LNCaP clone FGC (cell line): ENCODE measurements at regions not wholly inside any gene's neighbourhood (a gene's known extent, or its start where the extent isn't known, plus 50 kb on each side); places are given as distances from the start of the nearest gene placed in this dataset.
"Not testable (repeated sequence)": the region's sequence is repeated elsewhere in the genome, so short reads cannot be mapped to it uniquely, and the experiment has no call there.

Source experiments
- DNase-seq: peaks from one replicate; pipeline ENCODE4 v3.0.0-alpha.2; 2011; ENCODE audit warnings: low read depth
- H3K4me3 ChIP-seq: 2 replicates; pipeline ENCODE4 v1.5.1; 2011; ENCODE audit warnings: mild to moderate bottlenecking, low read depth, low read length, control low read depth
- TF ChIP-seq, protein P1 (sequence below): IDR thresholded peaks from 2 replicates; pipeline ENCODE4 v1.5.1; 2012; ENCODE audit warnings: mild to moderate bottlenecking; ENCODE audit not compliant: control insufficient read depth, insufficient read depth; ENCODE audit errors: extremely low read depth

DNA sequence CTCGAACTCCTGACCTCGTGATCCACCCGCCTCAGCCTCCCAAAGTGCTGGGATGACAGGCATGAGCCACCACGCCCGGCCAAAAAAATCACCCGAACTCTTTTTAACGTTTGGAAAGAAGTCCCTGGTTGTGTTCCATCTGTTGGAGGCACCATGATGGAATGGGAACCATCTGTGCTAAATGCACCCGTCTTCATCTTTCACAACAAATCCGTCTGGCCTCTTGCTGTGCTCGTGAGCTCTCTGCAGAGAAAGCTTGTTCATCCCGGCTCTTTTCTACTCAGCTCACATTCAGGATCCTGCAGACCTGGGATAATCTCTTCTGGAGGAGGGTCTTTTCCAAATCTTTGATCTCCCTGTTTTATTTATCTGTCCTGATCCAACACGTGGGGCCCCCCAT, 188.8 kb downstream of the CRLF2 start:
- no peak for DNase-seq
- TF ChIP-seq, protein P1, sequence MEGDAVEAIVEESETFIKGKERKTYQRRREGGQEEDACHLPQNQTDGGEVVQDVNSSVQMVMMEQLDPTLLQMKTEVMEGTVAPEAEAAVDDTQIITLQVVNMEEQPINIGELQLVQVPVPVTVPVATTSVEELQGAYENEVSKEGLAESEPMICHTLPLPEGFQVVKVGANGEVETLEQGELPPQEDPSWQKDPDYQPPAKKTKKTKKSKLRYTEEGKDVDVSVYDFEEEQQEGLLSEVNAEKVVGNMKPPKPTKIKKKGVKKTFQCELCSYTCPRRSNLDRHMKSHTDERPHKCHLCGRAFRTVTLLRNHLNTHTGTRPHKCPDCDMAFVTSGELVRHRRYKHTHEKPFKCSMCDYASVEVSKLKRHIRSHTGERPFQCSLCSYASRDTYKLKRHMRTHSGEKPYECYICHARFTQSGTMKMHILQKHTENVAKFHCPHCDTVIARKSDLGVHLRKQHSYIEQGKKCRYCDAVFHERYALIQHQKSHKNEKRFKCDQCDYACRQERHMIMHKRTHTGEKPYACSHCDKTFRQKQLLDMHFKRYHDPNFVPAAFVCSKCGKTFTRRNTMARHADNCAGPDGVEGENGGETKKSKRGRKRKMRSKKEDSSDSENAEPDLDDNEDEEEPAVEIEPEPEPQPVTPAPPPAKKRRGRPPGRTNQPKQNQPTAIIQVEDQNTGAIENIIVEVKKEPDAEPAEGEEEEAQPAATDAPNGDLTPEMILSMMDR, result no peak
- H3K4me3 ChIP-seq, result no peak overlapping the region

DNA sequence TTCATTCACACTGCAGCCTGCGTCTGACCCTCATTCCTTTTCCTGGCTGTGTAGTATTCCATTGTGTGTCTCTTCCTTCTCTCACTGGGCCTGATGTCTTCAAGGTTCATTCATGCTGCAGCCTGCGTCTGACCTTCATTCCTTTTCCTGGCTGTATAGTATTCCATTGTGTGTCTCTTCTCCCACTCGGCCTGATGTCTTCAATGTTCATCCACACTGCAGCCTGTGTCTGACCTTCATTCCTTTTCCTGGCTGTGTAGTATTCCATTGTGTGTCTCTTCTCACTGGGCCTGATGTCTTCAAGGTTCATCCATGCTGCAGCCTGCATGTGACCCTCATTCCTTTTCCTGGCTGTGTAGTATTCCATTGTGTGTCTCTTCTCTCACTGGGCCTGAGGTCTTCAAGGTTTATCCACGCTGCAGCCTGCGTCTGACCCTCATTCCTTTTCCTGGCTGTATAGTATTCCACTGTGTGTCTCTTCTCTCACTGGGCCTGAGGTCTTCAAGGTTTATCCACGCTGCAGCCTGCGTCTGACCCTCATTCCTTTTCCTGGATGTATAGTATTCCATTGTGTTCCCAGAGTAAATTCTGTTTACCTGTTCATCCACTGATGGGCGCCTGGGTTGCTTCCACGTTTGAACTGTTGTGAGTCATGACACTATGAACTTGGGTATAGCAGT, 191.0 kb downstream of the CRLF2 start:
- not testable (repeated sequence) for DNase-seq

DNA sequence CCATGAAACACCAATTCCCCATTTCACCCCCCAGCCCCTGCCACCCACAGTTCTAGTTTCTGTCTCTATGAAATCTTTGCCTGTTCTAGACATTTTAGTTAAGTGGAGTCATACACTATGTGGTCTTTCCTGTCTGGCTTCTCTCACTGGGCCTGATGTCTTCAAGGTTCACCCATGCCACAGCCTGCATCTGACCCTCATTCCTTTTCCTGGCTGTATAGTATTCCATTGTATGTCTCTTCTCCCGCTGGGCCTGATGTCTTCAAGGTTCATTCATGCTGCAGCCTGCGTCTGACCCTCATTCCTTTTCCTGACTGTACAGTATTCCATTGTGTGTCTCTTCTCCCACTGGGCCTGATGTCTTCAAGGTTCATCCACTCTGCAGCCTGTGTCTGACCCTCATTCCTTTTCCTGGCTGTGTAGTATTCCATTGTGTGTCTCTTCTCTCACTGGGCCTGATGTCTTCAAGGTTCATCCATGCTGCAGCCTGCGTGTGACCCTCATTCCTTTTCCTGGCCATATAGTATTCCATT, 191.7 kb downstream of the CRLF2 start:
- H3K4me3 ChIP-seq, result no peak overlapping the region
- no peak for DNase-seq
- TF ChIP-seq, protein P1, result no peak

More for the DNA sequence above, 191.0 kb downstream of the CRLF2 start:
- H3K4me3 ChIP-seq, result not testable (repeated sequence)

DNA sequence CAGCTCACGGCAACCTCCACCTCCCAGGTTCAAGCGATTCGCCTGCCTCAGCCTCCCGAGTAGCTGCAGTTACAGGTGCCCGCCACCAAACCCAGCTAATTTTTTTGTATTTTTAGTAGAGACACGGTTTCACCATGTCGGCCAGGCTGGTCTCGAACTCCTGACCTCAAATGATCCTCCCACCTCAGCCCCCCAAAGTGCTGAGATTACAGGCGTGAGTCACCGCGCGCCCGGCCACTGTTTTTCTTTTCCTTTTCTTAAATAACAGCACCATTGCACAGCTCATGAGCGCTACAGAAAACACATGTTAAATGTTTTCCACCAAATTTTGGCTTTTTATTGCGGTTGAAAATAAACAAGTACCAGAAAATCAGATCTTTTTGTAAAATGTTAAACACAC, 195.5 kb downstream of the CRLF2 start:
- not testable (repeated sequence) for DNase-seq, H3K4me3 ChIP-seq

DNA sequence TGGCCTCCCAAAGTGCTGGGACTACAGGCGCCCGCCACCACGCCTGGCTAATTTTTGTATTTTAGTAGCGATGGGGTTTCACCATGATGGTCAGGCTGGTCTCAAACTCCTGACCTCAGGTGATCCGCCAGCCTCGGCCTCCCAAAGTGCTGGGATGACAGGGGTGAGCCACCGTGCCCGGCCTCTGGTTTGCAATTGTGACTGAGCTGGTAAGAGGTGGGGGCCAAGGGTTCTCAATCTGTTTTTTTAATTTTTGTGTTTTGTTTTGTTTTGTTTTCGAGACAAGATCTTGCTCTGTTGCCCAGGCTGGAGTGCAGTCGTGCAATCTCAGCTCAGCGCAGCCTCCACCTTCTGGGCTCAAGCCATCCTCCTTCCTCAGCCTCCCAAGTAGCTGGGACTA, 196.2 kb downstream of the CRLF2 start:
- H3K4me3 ChIP-seq, DNase-seq: not testable (repeated sequence)

DNA sequence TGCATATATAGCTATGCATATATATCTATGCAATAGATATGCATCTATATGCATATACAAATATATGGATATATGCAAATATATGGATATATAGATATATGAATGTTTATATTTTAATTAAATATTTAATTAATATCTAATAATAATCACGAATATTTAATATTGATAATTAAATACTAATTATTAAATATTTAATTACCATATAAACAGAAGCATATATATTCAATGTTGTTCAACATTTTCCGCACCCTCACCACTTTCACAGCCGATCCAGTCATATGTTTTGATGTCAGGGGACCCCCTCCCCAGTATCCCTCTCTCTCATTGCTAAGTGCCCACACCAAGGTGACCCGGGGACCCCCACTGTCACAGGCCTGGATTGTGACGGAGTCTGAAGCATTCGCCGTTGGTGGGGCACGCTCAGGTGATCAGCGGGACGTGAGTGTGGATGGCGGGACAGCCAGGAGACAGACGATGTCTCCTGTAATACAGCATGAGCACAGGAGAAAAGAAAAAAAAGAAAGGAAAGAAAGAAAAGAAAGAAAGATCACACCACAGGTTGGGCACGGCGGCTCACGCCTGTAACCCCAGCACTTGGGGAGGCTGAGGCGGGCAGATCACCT, 199.7 kb downstream of the CRLF2 start:
- no peak for DNase-seq

DNA sequence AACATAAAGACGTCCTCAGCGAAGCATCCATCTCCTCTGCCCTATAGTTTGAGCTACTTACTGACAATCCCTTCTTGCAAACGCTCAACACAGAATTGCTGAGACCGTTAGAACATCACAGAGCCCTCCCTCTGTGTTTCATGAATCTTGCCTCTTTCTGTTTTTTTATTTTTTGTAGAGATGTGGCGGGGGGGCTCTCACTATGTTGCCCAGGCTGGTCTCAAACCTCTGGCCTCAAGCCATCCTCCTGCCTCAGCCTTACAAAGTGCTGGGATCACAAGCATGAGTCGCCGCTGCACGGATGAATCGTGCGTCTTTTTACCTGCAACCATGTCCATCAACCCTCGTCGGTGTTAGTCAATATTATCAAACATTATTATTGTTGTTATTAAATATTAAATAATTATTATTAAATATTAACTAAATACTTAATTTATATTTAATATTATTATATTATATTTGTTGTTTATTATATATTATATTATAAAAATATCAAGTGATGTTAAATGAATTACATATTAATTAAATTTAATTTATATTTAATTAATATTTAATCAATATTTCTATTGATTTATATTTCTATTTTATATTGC, 200.7 kb downstream of the CRLF2 start:
- no peak overlapping the region for H3K4me3 ChIP-seq
- no peak for DNase-seq
- TF ChIP-seq, protein P1, result no peak

More for the DNA sequence above, 199.7 kb downstream of the CRLF2 start:
- TF ChIP-seq, protein P1, result no peak
- no peak overlapping the region for H3K4me3 ChIP-seq

GRCh38 chrX:1009771-1010170, 202.7 kb downstream of the CRLF2 start:
- H3K4me3 ChIP-seq, result no peak overlapping the region
- TF ChIP-seq, protein P1, result no peak

More at GRCh38 chrX:1009771-1010170, 202.7 kb downstream of the CRLF2 start:
- no peak for DNase-seq
